Prostate gland (tissue), 2 donors: ENCODE measurements at regions not wholly inside any gene's neighbourhood (a gene's known extent, or its start where the extent isn't known, plus 50 kb on each side); places are given as distances from the start of the nearest gene placed in this dataset.

Experiments used
- DNase-seq: peaks from one replicate; pipeline ENCODE4 v3.0.0-alpha.2; 2019; ENCODE audit warnings: low spot score
- H3K27ac ChIP-seq, 2 donors: fragments of 200-600 bp; sonication (generic); 2 replicates each; pipeline ENCODE4 v1.5.1; 2017 to 2019
- H3K27me3 ChIP-seq: fragments of 200-600 bp; sonication (generic); replicated peaks from 2 replicates; pipeline ENCODE4 v1.5.1; 2019; ENCODE audit not compliant: insufficient read depth
- H3K36me3 ChIP-seq, 2 donors: fragments of 200-600 bp; sonication (generic); 1 replicate in 1 of 2; 2 replicates in 1 of 2; pipeline versions ENCODE4 v1.5.1 to v1.8.1; 2017 to 2019
- H3K4me1 ChIP-seq: fragments of 200-600 bp; sonication (generic); replicated peaks from 2 replicates; pipeline ENCODE4 v1.5.1; 2019
- H3K4me3 ChIP-seq, 2 donors: fragments of 200-600 bp; sonication (generic); 2 replicates each; pipeline ENCODE4 v1.5.1; 2017 to 2019
- H3K9me3 ChIP-seq: fragments of 200-600 bp; sonication (generic); 2 replicates; pipeline ENCODE4 v1.5.1; 2017
- CTCF ChIP-seq, 4 experiments: fragments of 200-600 bp in 2 of 4; fragments of 450-650 bp in 2 of 4; sonication (generic) in 2 of 4; IDR thresholded peaks; 1 replicate in 3 of 4; 2 replicates in 1 of 4; pipeline ENCODE4 v1.5.1; 2016 to 2019; ENCODE audit warnings: antibody characterized with exemption in 4 of 4, mild to moderate bottlenecking in 2 of 4, moderate library complexity in 2 of 4
- POLR2A ChIP-seq: fragments of 450-650 bp; IDR thresholded peaks from one replicate; pipeline ENCODE4 v1.6.1; 2016; ENCODE audit warnings: antibody characterized with exemption, mild to moderate bottlenecking
- POLR2AphosphoS5 ChIP-seq: sonication (generic); formaldehyde crosslinking; IDR thresholded peaks from one replicate; pipeline ENCODE4 v1.6.1; 2017; ENCODE audit warnings: antibody characterized with exemption
- WGBS: methylation state at CpG from one replicate; pipeline ENCODE4 v1.1.5; 2018; 5-methylcytosine and 5-hydroxymethylcytosine counted together
- intact Hi-C: fragments of 100-400 bp; cut with DNase I; formaldehyde crosslinking; loops from one replicate; pipeline ENCODE4 v1.14.2; 2022

GRCh38 chr7:45389073-45389872, 184.9 kb upstream of the ADCY1 start:
- H3K9me3 ChIP-seq = no peaks in the 10 kb centered on the region
- no peaks in the 10 kb centered on the region for H3K4me1 ChIP-seq
- TF ChIP-seq POLR2A (no peak), POLR2AphosphoS5 (no peak), CTCF (IDR thresholded peaks at IDR 0.05) (no peak)
- H3K27ac ChIP-seq = no peak overlapping the region
- WGBS = 71% methylated on average over 7 of the region's 7 CpGs
- intact Hi-C loops = no loop called here
- no peaks in the 10 kb centered on the region for H3K36me3 ChIP-seq
- DNase-seq = no peak
- H3K27me3 ChIP-seq = no peaks in the 10 kb centered on the region
- H3K4me3 ChIP-seq = no peak overlapping the region

- intact Hi-C loops = no loop called here
- WGBS = 90% methylated on average over 4 of the region's 4 CpGs
- H3K4me3 ChIP-seq = no peak overlapping the region
- no peaks in the 10 kb centered on the region for H3K27me3 ChIP-seq
- H3K36me3 ChIP-seq = no peaks in the 10 kb centered on the region
- no peaks in the 10 kb centered on the region for H3K9me3 ChIP-seq
- no peak for TF ChIP-seq POLR2AphosphoS5
- TF ChIP-seq POLR2A = no peak
- no peak for TF ChIP-seq CTCF (IDR thresholded peaks at IDR 0.05)
- no peaks in the 10 kb centered on the region for H3K4me1 ChIP-seq
- DNase-seq = no peak
- H3K27ac ChIP-seq = no peak overlapping the region
Observed at GRCh38 chr7:45390180-45390579, 184.0 kb upstream of the ADCY1 start.

- WGBS = 79% methylated on average over 5 of the region's 5 CpGs
- no peak for TF ChIP-seq POLR2A
- TF ChIP-seq CTCF (IDR thresholded peaks at IDR 0.05) = no peak
- TF ChIP-seq POLR2AphosphoS5 = no peak
- no peak for DNase-seq
- Histone ChIP-seq H3K4me3 (no peak overlapping the region), H3K36me3 (no peaks in the 10 kb centered on the region), H3K27me3 (no peaks in the 10 kb centered on the region), H3K27ac (no peak overlapping the region), H3K9me3 (no peaks in the 10 kb centered on the region), H3K4me1 (no peaks in the 10 kb centered on the region)
- intact Hi-C loops = no loop called here
Observed at GRCh38 chr7:45390731-45391130, 183.4 kb upstream of the ADCY1 start.

- WGBS = 78% methylated on average over 38 of the region's 38 CpGs
- Histone ChIP-seq H3K36me3 (no peaks in the 10 kb centered on the region), H3K27me3 (no peaks in the 10 kb centered on the region), H3K9me3 (no peaks in the 10 kb centered on the region), H3K4me1 (no peaks in the 10 kb centered on the region), H3K4me3 (no peak overlapping the region), H3K27ac (no peak overlapping the region)
- TF ChIP-seq POLR2AphosphoS5 (no peak), POLR2A (no peak), CTCF (IDR thresholded peaks at IDR 0.05) (no peak)
- intact Hi-C loops = no loop called here
- no peak for DNase-seq
Observed at GRCh38 chr7:45391618-45392451, 182.3 kb upstream of the ADCY1 start.
